ENCODE measurements at regions not wholly inside any gene's neighbourhood (a gene's known extent, or its start where the extent isn't known, plus 50 kb on each side); places are given as distances from the start of the nearest gene placed in this dataset.
A peak's percentile ranks its signal among the peaks of the same experiment; 100 is the strongest.

DNA sequence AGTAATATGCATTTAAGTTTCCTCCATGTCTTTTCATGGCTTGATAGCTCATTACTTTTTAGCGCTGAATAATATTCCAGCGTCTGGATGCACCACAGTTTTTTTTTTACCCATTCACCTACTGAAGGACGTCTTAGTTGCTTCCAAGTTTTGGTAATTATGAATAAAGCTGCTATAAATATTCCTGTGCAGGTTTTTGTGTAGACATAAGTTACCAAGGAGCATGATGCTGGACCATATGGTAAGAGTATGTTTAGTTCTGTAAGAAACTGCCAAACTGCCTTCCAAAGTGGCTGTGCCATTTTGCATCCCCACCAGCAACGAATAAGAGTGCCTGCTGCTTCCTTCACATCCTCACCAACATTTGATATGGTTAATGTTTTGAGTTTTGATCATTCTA, 195.6 kb downstream of the PIK3R1 start:
- H3K4me3 Mint-ChIP-seq = no peak overlapping the region
- no peak for TF ChIP-seq ZNF331 (CRISPR knock-in tag; IDR thresholded peaks at IDR 0.05; ENCODE audit: low read depth)
- no peak for TF ChIP-seq ZNF114 (CRISPR knock-in tag; IDR thresholded peaks at IDR 0.05)
- no peak for TF ChIP-seq NANOG (IDR thresholded peaks at IDR 0.05; ENCODE audit: borderline replicate concordance)
- no peak for TF ChIP-seq JUNB (IDR thresholded peaks at IDR 0.05; ENCODE audit: unreplicated experiment)
- no peak for TF ChIP-seq EZH2 (IDR thresholded peaks at IDR 0.05; ENCODE audit: low read depth, unreplicated experiment)
- TF ChIP-seq POLR2AphosphoS5 (IDR thresholded peaks at IDR 0.05; ENCODE audit: low read depth) = no peak
- no peak for TF ChIP-seq EZH2phosphoT487 (IDR thresholded peaks at IDR 0.05; ENCODE audit: unreplicated experiment)
- no peak for TF ChIP-seq STAT1 (IDR thresholded peaks at IDR 0.05; ENCODE audit: unreplicated experiment)
- H3K36me3 Mint-ChIP-seq (ENCODE audit: low read depth) = no peaks in the 10 kb centered on the region

DNA sequence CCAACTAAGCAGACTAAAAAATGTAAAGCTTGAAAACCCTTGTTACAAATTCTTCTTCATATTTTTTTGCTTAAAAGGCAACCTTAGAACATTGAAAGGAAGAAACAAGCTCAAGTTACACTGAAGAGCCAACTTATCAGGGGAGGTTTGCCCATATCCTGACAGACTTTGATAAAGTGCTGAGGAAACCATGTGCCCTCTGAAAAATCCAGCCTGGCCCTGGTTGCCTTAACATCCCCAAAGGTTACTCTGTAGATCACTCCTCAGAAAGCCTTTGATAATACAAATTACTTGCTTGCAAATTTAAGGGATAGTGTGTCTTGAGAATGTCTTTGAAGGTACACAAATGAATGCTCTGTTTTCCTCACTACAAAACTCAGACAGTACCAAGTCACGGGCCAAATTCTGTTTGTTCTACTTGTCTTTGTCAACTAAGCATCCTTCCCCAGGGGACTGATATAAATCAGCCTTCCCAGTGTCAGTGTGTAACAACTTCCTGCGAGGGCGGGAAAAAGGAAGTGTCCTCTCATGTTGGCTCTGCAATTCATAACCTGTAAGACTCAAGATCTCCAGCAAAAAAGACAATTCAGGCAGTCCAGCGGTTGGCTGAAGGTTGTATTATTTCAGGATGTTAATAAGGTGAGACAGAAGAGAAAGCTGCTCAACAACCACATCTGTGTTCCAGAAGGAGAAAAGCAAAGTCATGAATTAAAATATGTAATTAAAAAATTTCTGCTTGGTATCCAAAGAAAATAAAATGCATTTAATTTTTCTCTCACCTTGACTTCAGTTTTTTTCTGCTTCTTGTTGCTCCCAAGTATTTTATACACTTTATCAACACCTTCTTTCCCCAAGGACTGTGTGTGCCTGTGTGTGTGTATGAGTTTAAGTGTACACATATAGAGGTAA, 199.9 kb downstream of the PIK3R1 start:
- no peaks in the 10 kb centered on the region for H3K36me3 Mint-ChIP-seq (ENCODE audit: low read depth)
- Histone ChIP-seq H3K79me2 (replicated peaks; ENCODE audit: insufficient read depth) (no peaks in the 10 kb centered on the region), H3K36me3 (ENCODE audit: insufficient read depth) (no peaks in the 10 kb centered on the region), H3F3A (replicated peaks; ENCODE audit: low read depth) (no peaks in the 10 kb centered on the region), H3K27me3 (ENCODE audit: insufficient read depth) (no peaks in the 10 kb centered on the region), H4K20me1 (replicated peaks; ENCODE audit: insufficient read depth) (no peaks in the 10 kb centered on the region), H3K4me2 (no peak overlapping the region), H3K4me1 (ENCODE audit: insufficient read depth) (no peaks in the 10 kb centered on the region), H3K27ac (ENCODE audit: low read depth) (no peak overlapping the region), H2AFZ (peak overlapping the region; percentile 34; the same call in 1 of the 2 replicates), H3K4me3 (no peak overlapping the region), H3K9me2 (ENCODE audit: insufficient read depth) (peaks cover 11% of the 10 kb centered on the region)
- DNase-seq (ENCODE audit: low spot score) = no peak
- H3K4me3 Mint-ChIP-seq = no peak overlapping the region
- H3K27ac Mint-ChIP-seq = peak overlapping the region; percentile 64
- no peaks in the 10 kb centered on the region for H3K9me3 Mint-ChIP-seq
- peaks cover 8% of the 10 kb centered on the region; the same call in 2 of the 3 replicates for H3K4me1 Mint-ChIP-seq
- ATAC-seq = no peak
- peaks cover 6% of the 10 kb centered on the region for H3K27me3 Mint-ChIP-seq (ENCODE audit: insufficient read depth, low read depth, poor library complexity)
- TF ChIP-seq JUNB (IDR thresholded peaks at IDR 0.05; ENCODE audit: unreplicated experiment) (no peak), EZH2 (IDR thresholded peaks at IDR 0.05; ENCODE audit: low read depth, unreplicated experiment) (no peak), ZNF331 (CRISPR knock-in tag; IDR thresholded peaks at IDR 0.05; ENCODE audit: low read depth) (no peak), NANOG (IDR thresholded peaks at IDR 0.05; ENCODE audit: borderline replicate concordance) (no peak), EZH2phosphoT487 (IDR thresholded peaks at IDR 0.05; ENCODE audit: unreplicated experiment) (no peak), CREB1 (CRISPR knock-in tag; IDR thresholded peaks at IDR 0.05; ENCODE audit: low read depth) (no peak), STAT1 (IDR thresholded peaks at IDR 0.05; ENCODE audit: unreplicated experiment) (no peak)
- TF ChIP-seq, protein P1, sequence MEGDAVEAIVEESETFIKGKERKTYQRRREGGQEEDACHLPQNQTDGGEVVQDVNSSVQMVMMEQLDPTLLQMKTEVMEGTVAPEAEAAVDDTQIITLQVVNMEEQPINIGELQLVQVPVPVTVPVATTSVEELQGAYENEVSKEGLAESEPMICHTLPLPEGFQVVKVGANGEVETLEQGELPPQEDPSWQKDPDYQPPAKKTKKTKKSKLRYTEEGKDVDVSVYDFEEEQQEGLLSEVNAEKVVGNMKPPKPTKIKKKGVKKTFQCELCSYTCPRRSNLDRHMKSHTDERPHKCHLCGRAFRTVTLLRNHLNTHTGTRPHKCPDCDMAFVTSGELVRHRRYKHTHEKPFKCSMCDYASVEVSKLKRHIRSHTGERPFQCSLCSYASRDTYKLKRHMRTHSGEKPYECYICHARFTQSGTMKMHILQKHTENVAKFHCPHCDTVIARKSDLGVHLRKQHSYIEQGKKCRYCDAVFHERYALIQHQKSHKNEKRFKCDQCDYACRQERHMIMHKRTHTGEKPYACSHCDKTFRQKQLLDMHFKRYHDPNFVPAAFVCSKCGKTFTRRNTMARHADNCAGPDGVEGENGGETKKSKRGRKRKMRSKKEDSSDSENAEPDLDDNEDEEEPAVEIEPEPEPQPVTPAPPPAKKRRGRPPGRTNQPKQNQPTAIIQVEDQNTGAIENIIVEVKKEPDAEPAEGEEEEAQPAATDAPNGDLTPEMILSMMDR (conservative IDR thresholded peaks at IDR 0.05; ENCODE audit: low read depth in 2 of 2) = no peak
- TF ChIP-seq, protein P2, sequence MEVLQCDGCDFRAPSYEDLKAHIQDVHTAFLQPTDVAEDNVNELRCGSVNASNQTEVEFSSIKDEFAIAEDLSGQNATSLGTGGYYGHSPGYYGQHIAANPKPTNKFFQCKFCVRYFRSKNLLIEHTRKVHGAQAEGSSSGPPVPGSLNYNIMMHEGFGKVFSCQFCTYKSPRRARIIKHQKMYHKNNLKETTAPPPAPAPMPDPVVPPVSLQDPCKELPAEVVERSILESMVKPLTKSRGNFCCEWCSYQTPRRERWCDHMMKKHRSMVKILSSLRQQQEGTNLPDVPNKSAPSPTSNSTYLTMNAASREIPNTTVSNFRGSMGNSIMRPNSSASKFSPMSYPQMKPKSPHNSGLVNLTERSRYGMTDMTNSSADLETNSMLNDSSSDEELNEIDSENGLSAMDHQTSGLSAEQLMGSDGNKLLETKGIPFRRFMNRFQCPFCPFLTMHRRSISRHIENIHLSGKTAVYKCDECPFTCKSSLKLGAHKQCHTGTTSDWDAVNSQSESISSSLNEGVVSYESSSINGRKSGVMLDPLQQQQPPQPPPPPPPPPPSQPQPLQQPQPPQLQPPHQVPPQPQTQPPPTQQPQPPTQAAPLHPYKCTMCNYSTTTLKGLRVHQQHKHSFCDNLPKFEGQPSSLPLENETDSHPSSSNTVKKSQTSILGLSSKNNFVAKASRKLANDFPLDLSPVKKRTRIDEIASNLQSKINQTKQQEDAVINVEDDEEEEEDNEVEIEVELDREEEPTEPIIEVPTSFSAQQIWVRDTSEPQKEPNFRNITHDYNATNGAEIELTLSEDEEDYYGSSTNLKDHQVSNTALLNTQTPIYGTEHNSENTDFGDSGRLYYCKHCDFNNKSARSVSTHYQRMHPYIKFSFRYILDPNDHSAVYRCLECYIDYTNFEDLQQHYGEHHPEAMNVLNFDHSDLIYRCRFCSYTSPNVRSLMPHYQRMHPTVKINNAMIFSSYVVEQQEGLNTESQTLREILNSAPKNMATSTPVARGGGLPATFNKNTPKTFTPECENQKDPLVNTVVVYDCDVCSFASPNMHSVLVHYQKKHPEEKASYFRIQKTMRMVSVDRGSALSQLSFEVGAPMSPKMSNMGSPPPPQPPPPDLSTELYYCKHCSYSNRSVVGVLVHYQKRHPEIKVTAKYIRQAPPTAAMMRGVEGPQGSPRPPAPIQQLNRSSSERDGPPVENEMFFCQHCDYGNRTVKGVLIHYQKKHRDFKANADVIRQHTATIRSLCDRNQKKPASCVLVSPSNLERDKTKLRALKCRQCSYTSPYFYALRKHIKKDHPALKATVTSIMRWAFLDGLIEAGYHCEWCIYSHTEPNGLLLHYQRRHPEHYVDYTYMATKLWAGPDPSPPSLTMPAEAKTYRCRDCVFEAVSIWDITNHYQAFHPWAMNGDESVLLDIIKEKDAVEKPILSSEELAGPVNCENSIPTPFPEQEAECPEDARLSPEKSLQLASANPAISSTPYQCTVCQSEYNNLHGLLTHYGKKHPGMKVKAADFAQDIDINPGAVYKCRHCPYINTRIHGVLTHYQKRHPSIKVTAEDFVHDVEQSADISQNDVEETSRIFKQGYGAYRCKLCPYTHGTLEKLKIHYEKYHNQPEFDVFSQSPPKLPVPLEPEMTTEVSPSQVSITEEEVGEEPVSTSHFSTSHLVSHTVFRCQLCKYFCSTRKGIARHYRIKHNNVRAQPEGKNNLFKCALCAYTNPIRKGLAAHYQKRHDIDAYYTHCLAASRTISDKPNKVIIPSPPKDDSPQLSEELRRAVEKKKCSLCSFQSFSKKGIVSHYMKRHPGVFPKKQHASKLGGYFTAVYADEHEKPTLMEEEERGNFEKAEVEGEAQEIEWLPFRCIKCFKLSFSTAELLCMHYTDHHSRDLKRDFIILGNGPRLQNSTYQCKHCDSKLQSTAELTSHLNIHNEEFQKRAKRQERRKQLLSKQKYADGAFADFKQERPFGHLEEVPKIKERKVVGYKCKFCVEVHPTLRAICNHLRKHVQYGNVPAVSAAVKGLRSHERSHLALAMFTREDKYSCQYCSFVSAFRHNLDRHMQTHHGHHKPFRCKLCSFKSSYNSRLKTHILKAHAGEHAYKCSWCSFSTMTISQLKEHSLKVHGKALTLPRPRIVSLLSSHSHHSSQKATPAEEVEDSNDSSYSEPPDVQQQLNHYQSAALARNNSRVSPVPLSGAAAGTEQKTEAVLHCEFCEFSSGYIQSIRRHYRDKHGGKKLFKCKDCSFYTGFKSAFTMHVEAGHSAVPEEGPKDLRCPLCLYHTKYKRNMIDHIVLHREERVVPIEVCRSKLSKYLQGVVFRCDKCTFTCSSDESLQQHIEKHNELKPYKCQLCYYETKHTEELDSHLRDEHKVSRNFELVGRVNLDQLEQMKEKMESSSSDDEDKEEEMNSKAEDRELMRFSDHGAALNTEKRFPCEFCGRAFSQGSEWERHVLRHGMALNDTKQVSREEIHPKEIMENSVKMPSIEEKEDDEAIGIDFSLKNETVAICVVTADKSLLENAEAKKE (CRISPR knock-in tag; IDR thresholded peaks at IDR 0.05) = no peak

More for the DNA sequence above, 195.6 kb downstream of the PIK3R1 start:
- Histone ChIP-seq H3K27ac (ENCODE audit: low read depth) (no peak overlapping the region), H3K4me1 (ENCODE audit: insufficient read depth) (peaks cover 31% of the 10 kb centered on the region), H3K27me3 (ENCODE audit: insufficient read depth) (no peaks in the 10 kb centered on the region), H3K9me2 (ENCODE audit: insufficient read depth) (peaks cover 16% of the 10 kb centered on the region), H3F3A (replicated peaks; ENCODE audit: low read depth) (no peaks in the 10 kb centered on the region), H3K4me2 (no peak overlapping the region), H4K20me1 (replicated peaks; ENCODE audit: insufficient read depth) (no peaks in the 10 kb centered on the region), H3K36me3 (ENCODE audit: insufficient read depth) (no peaks in the 10 kb centered on the region), H2AFZ (no peak overlapping the region), H3K4me3 (no peak overlapping the region), H3K79me2 (replicated peaks; ENCODE audit: insufficient read depth) (no peaks in the 10 kb centered on the region)
- H3K27ac Mint-ChIP-seq = no peak overlapping the region
- peaks cover 34% of the 10 kb centered on the region for H3K4me1 Mint-ChIP-seq
- no peaks in the 10 kb centered on the region for H3K9me3 Mint-ChIP-seq
- ATAC-seq (no peak), DNase-seq (ENCODE audit: low spot score) (no peak)
- H3K27me3 Mint-ChIP-seq (ENCODE audit: insufficient read depth, low read depth, poor library complexity) = peaks cover 3% of the 10 kb centered on the region

All from GM23338 (cell line).